ENCODE measurements at regions not wholly inside any gene's neighbourhood (a gene's known extent, or its start where the extent isn't known, plus 50 kb on each side); places are given as distances from the start of the nearest gene placed in this dataset.
"Not testable (repeated sequence)": the region's sequence is repeated elsewhere in the genome, so short reads cannot be mapped to it uniquely, and the experiment has no call there.

GRCh38 chr13:83642617-83643016, 239.7 kb downstream of the SLITRK1 start:
- not testable (repeated sequence) for TF ChIP-seq MXI1 (IDR thresholded peaks at IDR 0.05; ENCODE audit: borderline replicate concordance, low read depth, low read length); CTCF (conservative IDR thresholded peaks at IDR 0.05; ENCODE audit: low read depth, low read length); SMC3 (IDR thresholded peaks at IDR 0.05; ENCODE audit: low read depth, low read length); RCOR1 (IDR thresholded peaks at IDR 0.05; ENCODE audit: insufficient replicate concordance, low read length); POLR2A (IDR thresholded peaks at IDR 0.05; ENCODE audit: low read depth, low read length); RAD21 (IDR thresholded peaks at IDR 0.05; ENCODE audit: low read length); FOS (IDR thresholded peaks at IDR 0.05; ENCODE audit: low read depth, low read length); MAZ (IDR thresholded peaks at IDR 0.05; ENCODE audit: borderline replicate concordance, low read depth, low read length); CEBPB (IDR thresholded peaks at IDR 0.05; ENCODE audit: low read depth, low read length); NFE2L2 (IDR thresholded peaks at IDR 0.05; ENCODE audit: low read depth, low read length)
- TF ChIP-seq, protein P1, sequence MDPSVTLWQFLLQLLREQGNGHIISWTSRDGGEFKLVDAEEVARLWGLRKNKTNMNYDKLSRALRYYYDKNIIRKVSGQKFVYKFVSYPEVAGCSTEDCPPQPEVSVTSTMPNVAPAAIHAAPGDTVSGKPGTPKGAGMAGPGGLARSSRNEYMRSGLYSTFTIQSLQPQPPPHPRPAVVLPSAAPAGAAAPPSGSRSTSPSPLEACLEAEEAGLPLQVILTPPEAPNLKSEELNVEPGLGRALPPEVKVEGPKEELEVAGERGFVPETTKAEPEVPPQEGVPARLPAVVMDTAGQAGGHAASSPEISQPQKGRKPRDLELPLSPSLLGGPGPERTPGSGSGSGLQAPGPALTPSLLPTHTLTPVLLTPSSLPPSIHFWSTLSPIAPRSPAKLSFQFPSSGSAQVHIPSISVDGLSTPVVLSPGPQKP (IDR thresholded peaks at IDR 0.05; ENCODE audit: borderline replicate concordance, low read depth, low read length), result not testable (repeated sequence)
- TF ChIP-seq, protein P2, sequence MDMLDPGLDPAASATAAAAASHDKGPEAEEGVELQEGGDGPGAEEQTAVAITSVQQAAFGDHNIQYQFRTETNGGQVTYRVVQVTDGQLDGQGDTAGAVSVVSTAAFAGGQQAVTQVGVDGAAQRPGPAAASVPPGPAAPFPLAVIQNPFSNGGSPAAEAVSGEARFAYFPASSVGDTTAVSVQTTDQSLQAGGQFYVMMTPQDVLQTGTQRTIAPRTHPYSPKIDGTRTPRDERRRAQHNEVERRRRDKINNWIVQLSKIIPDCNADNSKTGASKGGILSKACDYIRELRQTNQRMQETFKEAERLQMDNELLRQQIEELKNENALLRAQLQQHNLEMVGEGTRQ (IDR thresholded peaks at IDR 0.05; ENCODE audit: low read depth, low read length), result not testable (repeated sequence)

Data from IMR-90 (cell line).